Activated naive CD4-positive, alpha-beta T cell treated with Interleukin-2 at 50 U/mL for 16 hours (primary cell): ENCODE measurements at regions not wholly inside any gene's neighbourhood (a gene's known extent, or its start where the extent isn't known, plus 50 kb on each side); places are given as distances from the start of the nearest gene placed in this dataset.
"Not testable (repeated sequence)": the region's sequence is repeated elsewhere in the genome, so short reads cannot be mapped to it uniquely, and the experiment has no call there.

Experiments used
- DNase-seq: peaks from one replicate; pipeline ENCODE4 v3.0.0-alpha.2; 2020

DNA sequence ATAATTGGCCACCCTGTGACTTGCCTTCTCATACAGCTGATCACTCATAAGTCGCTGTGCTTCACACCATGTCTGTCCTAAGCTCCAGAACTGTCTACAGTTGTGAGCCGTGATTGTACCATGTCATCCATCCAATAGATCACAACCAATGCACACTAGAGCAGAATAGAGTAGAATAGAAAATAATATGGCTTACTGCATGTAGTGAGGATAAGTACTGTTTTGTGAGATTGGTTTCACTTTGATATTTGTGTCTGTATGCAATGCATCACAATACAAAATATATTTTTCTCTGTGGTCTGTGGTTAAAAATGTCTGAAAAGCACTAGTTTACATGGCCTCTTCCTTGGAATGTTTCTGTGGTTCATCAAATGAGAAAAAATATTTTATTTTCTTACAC is 237.6 kb upstream of the PRKD1 start:
- DNase-seq = no peak

DNA sequence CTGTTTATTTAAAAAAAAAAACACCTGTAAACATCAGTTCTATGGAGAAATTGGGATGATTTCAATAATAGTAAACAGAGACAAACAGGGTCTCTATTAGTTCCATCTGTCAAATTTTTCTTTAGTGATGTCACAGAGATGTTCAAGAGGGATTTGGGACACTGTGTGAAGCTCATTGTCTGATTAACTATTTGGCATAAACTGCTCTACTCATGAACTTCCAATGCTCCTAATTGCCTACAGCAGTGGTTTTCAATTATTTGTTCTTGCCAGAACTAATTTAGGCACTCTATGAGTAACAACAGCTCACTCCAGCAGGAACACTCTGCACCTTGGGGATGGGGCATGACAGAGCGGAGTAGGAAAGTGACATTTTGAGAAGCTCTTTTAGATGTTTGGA is 250.1 kb upstream of the PRKD1 start:
- no peak for DNase-seq

GRCh38 chr14:30179381-30180130 is 251.9 kb upstream of the PRKD1 start:
- DNase-seq = no peak

DNA sequence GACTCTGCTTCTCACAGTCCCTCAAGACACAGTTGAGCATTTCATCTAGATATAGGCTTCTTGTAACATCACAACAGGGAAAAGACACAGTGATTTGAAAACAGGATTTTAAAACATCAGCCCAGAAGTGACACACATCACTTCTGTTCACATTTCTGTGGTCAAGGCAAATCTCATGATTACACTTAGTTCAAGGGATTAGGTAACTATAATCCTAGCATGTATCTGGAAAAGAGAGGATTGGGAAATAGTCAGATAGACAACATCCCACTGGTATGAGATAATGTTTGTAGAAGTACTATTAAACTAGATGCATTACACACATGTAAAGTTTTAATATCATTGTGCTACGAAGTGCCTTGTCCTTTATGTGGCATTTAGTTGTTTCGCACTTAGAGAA is 252.6 kb upstream of the PRKD1 start:
- DNase-seq = no peak

DNA sequence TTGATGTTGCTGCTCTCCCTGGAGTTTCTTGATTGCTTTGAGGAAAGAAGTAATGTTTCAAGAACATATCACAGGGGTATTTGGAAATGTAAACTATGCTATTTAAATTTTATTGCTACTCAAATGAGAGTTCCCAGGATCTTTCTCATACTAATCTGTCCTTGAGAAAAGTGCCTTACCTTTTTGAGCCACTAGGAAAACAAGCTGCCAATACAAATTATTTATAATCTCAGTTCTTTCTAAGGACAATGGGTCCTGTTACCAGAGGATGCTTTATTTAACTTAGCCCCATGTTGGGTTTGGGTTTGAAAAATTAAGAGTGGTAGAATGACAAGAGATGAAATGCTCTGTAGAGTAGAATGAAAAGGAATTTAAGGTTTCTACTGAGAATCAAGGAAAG is 258.2 kb upstream of the PRKD1 start:
- no peak for DNase-seq

DNA sequence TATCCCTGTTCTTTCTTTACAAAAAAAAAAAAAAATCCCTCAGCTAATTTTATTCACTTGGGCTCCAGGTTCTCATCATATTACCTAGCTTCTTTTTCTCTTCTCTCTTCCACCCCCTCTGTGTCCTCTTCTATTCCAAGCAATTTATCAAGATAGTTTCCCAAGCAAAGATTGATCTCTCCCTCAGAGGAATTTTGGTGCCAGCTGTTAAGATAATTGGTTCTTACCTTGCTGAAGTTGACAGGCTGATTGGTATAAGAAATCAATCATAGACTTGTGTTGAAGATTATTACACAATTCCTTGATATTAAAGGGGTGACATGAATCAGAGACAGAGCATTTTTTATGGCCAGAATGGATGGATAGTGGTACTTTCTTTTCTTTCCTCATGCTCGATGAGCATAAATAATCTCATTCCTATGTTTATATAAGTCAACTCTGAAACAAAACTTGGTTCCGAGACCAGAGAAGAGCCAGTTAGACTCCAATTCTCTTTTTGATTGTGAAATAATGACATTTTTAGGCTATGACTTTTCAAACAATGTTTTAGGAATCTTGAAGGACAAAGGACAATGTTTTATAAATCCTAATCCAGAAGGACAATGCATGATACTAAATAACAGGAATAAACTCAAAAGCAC is 264.1 kb upstream of the PRKD1 start:
- DNase-seq = no peak

GRCh38 chr14:30193101-30193500 is 265.5 kb upstream of the PRKD1 start:
- DNase-seq = no peak

DNA sequence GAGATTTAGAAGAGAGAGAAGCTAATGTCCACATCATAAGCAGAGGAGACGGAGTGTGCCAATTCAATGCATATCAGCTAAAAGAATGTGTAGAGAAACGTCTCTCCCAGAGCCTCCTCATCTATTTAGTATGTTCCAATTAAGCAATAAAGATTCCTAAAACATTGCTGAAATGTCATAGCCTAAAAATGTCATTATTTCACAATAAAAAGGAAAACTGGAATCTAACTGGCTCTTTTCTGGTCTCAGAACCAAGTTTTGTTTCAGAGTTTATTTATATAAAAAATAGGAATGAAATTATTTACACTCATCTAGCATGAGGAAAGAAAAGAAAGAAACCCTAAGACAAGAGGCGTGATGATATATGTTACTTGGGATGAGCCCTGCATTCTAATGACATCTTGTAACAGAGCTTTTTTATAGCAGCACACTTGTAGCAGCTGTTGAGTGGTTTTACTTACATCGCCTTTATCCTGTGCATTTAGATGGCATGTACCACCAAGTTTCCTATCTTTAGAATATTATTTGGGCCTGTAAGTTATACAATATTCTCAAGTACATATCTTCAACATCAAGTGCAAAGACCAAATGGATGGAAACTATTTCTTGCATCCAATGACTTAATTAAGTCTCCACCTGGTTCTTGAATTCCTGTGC is 266.3 kb upstream of the PRKD1 start:
- no peak for DNase-seq

- DNase-seq = no peak
Measured at GRCh38 chr14:30194741-30195148, 267.1 kb upstream of the PRKD1 start.

DNA sequence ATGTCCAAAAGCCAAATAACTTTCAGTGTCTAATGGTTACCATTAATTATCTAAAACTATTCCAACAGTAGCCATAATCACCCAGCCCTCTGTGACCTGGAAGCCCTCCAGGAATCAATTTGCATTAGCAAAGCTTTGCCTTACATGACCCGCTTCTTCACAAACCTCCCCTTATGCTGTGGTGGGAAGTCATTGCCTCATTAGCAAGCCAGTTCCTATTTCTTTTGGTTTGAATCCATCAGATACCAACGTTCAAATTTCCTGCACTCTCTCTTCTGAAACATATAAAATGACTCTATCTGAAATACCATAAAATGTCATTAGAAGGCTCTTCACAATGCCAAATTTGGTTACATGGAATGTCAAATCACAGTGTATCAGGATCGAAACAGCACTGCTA is 268.3 kb upstream of the PRKD1 start:
- no peak for DNase-seq

DNA sequence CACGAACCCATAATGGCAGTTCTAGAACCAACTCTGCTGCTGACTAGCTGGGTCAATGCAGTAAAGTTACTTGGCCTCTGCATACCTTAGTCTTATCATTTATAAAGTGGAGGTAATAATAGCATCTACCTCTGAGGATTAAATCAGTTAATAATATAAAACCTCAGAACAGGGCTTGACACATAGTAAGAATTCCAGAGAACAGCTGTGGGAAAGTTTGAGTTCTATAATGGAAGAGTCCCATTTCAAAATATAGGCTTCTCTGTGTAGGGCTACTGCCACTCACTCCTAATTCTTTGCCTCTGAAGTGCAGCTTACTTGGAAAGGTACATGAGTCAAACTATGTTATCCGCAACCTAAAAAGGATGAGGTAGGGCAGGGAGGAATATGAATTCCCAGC is 269.2 kb upstream of the PRKD1 start:
- no peak for DNase-seq

GRCh38 chr14:30198720-30199119 is 271.1 kb upstream of the PRKD1 start:
- DNase-seq = not testable (repeated sequence)

GRCh38 chr14:30204431-30204980 is 276.9 kb upstream of the PRKD1 start:
- DNase-seq = no peak

GRCh38 chr14:30209136-30209535 is 281.5 kb upstream of the PRKD1 start:
- DNase-seq = no peak

GRCh38 chr14:30210630-30211029 is 283.0 kb upstream of the PRKD1 start:
- no peak for DNase-seq

GRCh38 chr14:30211326-30211725 is 283.7 kb upstream of the PRKD1 start:
- no peak for DNase-seq

GRCh38 chr14:30214014-30214413 is 286.4 kb upstream of the PRKD1 start:
- no peak for DNase-seq

DNA sequence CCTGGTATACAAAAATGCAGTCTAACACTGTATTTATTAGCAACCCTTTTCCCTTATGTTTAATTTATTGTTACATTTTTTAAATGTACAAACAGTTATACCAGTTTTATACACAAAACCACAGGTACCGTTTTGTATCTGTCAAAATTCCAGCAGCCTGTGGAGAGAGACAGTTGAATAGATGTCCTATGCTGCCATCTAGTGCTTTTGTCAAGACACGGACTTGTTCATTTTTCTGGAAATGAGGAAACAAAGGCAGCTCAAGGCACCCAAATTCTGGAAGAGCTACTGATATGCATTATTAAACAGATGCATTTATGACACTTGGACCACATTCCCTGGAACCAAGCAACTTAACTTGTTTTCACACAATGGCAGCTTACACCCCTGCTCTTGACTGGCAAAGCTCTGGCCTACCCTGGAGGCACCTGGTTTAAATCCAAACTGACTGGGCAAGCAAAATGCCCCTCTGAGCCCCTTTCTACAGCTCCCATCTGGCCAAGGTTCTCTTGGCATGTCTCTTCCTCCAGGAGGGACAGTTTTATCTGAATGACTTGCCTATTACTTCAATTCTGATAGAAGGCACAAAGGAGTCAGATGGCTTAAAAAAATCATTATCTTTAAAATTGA is 286.9 kb upstream of the PRKD1 start:
- DNase-seq = no peak

- DNase-seq = no peak
Measured at GRCh38 chr14:30218907-30219306, 291.3 kb upstream of the PRKD1 start.

- DNase-seq = no peak
Measured at GRCh38 chr14:30221546-30221945, 293.9 kb upstream of the PRKD1 start.

GRCh38 chr14:30223385-30223785 is 295.7 kb upstream of the PRKD1 start:
- no peak for DNase-seq

DNA sequence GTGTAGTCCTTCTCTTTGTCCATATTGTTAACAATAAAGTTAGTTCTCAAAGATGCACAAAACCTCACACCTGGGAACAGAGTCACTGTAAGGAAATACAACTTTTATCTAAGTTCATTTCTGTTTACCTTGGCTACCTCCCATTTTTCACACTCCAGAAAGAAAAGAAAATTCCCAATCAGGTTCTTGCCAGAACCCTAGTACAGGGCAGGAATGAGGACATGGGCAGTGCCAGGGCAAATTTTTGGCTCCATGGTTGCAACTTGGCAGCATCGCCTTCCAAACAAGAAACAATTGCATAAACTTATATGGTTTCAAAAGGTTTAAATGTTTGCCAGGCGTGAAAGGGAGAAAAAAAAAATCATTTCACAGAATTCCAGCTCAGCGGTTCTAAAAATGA is 296.3 kb upstream of the PRKD1 start:
- DNase-seq = no peak

DNA sequence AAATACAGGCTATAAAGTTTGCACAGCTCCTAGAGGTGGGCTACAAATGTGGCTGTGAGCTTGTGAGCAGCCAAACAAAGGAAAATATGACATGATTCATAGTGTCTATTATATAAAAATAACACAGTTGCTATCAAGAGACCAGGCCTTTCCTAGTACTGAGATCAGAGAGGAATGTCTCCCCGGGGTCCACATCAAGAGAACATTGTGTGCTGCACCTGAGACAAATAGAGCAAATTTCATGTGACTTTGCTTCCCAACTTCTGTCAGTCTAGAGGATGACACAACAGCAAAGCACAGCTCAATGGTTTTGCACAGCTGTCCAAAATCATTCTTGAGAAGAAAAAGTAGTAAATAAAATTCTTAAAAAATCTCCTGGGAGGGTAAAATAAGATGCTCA is 297.5 kb upstream of the PRKD1 start:
- no peak for DNase-seq

- DNase-seq = no peak
Measured at GRCh38 chr14:30227436-30227835, 299.8 kb upstream of the PRKD1 start.
